Neural progenitor cell (in vitro differentiated cells): ENCODE measurements at regions not wholly inside any gene's neighbourhood (a gene's known extent, or its start where the extent isn't known, plus 50 kb on each side); places are given as distances from the start of the nearest gene placed in this dataset.

ENCODE experiments used
- DNase-seq: peaks from one replicate; pipeline ENCODE4 v3.0.0-alpha.2; 2016; ENCODE audit warnings: low spot score
- H2AFZ ChIP-seq: fragments of 200-600 bp; sonication (generic); replicated peaks from 2 replicates; pipeline ENCODE4 v1.6.1; 2016; ENCODE audit warnings: antibody characterized with exemption
- H3F3A ChIP-seq: fragments of 200-600 bp; sonication (generic); 2 replicates; pipeline ENCODE4 v1.6.1; 2016; ENCODE audit warnings: antibody characterized with exemption, low read depth
- H3K27ac ChIP-seq: fragments of 200-600 bp; sonication (generic); 2 replicates; pipeline ENCODE4 v1.5.1; 2016; ENCODE audit warnings: mild to moderate bottlenecking
- H3K27me3 ChIP-seq: fragments of 200-600 bp; sonication (generic); 2 replicates; pipeline ENCODE4 v1.6.1; 2016; ENCODE audit warnings: mild to moderate bottlenecking, moderate library complexity
- H3K36me3 ChIP-seq: fragments of 200-600 bp; sonication (generic); 2 replicates; pipeline ENCODE4 v1.5.1; 2016
- H3K4me1 ChIP-seq: fragments of 200-600 bp; sonication (generic); 2 replicates; pipeline ENCODE4 v1.6.1; 2016; ENCODE audit warnings: mixed run types
- H3K4me2 ChIP-seq: fragments of 200-600 bp; sonication (generic); 2 replicates; pipeline ENCODE4 v1.6.1; 2016
- H3K4me3 ChIP-seq: fragments of 200-600 bp; sonication (generic); 2 replicates; pipeline ENCODE4 v1.5.1; 2016
- H3K79me2 ChIP-seq: fragments of 200-600 bp; sonication (generic); 2 replicates; pipeline ENCODE4 v1.6.1; 2016; ENCODE audit warnings: low read depth
- H3K9ac ChIP-seq: fragments of 200-600 bp; sonication (generic); 2 replicates; pipeline ENCODE4 v1.6.1; 2016
- H3K9me3 ChIP-seq: fragments of 200-600 bp; sonication (generic); 2 replicates; pipeline ENCODE4 v1.5.1; 2016; ENCODE audit warnings: low read depth
- H4K20me1 ChIP-seq: fragments of 200-600 bp; sonication (generic); 2 replicates; pipeline ENCODE4 v1.6.1; 2016; ENCODE audit warnings: low read depth
- H3K27ac Mint-ChIP-seq: 3 replicates; pipeline ENCODE4 v1.8.0; 2021; ENCODE audit warnings: mixed read lengths
- H3K27me3 Mint-ChIP-seq: 2 replicates; pipeline ENCODE4 v1.8.0; 2022; ENCODE audit warnings: low read depth, mild to moderate bottlenecking, inconsistent platforms, moderate library complexity, mixed read lengths; ENCODE audit not compliant: insufficient read depth
- H3K36me3 Mint-ChIP-seq: 3 replicates; pipeline ENCODE4 v1.8.0; 2021; ENCODE audit warnings: mixed read lengths
- H3K4me1 Mint-ChIP-seq: 3 replicates; pipeline ENCODE4 v1.8.0; 2021; ENCODE audit warnings: mixed read lengths
- H3K4me3 Mint-ChIP-seq: 3 replicates; pipeline ENCODE4 v1.8.0; 2021; ENCODE audit warnings: mild to moderate bottlenecking, moderate library complexity, mixed read lengths
- H3K9me3 Mint-ChIP-seq: 3 replicates; pipeline ENCODE4 v1.8.0; 2020; ENCODE audit warnings: mixed read lengths
- EZH2 ChIP-seq: fragments of 200-600 bp; sonication (generic); IDR thresholded peaks from 2 replicates; pipeline ENCODE4 v1.6.1; 2017; ENCODE audit warnings: antibody characterized with exemption, mild to moderate bottlenecking, moderate library complexity
- EZH2phosphoT487 ChIP-seq: fragments of 200-600 bp; sonication (generic); IDR thresholded peaks from 2 replicates; pipeline ENCODE4 v1.6.1; 2017; ENCODE audit warnings: antibody characterized with exemption
- TF ChIP-seq, protein P1 (sequence below): fragments of 200-600 bp; sonication (generic); IDR thresholded peaks from 2 replicates; pipeline ENCODE4 v1.5.1; 2017; ENCODE audit warnings: antibody characterized with exemption, mild to moderate bottlenecking

DNA sequence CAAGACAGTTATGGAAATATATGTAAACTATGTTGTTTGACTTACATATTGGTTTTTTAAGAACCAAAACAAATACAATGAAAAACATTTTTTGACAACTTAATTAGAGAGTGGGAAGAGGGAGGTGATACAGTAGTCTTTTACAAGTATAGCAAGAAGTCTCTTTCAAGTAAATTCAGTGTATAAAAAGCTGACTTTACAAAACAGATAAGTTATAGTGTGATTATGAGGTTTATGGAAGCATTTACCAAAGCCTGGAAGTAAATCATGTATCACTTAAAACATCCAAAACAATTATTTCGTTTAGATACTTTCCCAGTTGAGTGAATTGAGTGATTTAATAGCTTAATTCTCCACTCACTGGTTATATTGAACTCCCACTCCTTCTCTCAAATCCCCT lies 66.7 kb upstream of the SLC4A10 start:
- H3K79me2 ChIP-seq: no peaks in the 10 kb centered on the region
- no peaks in the 10 kb centered on the region for H4K20me1 ChIP-seq
- H3K4me2 ChIP-seq: no peak overlapping the region
- no peak overlapping the region for H3K4me3 ChIP-seq
- Mint-ChIP-seq H3K27me3 (no peaks in the 10 kb centered on the region), H3K9me3 (peaks cover 8% of the 10 kb centered on the region), H3K4me3 (no peak overlapping the region), H3K4me1 (peaks cover 3% of the 10 kb centered on the region), H3K36me3 (no peaks in the 10 kb centered on the region), H3K27ac (no peak overlapping the region)
- no peaks in the 10 kb centered on the region for H3K27me3 ChIP-seq
- H3K9ac ChIP-seq: no peak overlapping the region
- no peak for DNase-seq
- no peak overlapping the region for H3K27ac ChIP-seq
- H3K4me1 ChIP-seq: peaks cover 12% of the 10 kb centered on the region
- H3F3A ChIP-seq: no peaks in the 10 kb centered on the region
- H3K36me3 ChIP-seq: no peaks in the 10 kb centered on the region
- no peaks in the 10 kb centered on the region for H3K9me3 ChIP-seq
- no peak overlapping the region for H2AFZ ChIP-seq
- TF ChIP-seq EZH2phosphoT487 (no peak), EZH2 (no peak)
- TF ChIP-seq, protein P1, sequence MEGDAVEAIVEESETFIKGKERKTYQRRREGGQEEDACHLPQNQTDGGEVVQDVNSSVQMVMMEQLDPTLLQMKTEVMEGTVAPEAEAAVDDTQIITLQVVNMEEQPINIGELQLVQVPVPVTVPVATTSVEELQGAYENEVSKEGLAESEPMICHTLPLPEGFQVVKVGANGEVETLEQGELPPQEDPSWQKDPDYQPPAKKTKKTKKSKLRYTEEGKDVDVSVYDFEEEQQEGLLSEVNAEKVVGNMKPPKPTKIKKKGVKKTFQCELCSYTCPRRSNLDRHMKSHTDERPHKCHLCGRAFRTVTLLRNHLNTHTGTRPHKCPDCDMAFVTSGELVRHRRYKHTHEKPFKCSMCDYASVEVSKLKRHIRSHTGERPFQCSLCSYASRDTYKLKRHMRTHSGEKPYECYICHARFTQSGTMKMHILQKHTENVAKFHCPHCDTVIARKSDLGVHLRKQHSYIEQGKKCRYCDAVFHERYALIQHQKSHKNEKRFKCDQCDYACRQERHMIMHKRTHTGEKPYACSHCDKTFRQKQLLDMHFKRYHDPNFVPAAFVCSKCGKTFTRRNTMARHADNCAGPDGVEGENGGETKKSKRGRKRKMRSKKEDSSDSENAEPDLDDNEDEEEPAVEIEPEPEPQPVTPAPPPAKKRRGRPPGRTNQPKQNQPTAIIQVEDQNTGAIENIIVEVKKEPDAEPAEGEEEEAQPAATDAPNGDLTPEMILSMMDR: no peak

DNA sequence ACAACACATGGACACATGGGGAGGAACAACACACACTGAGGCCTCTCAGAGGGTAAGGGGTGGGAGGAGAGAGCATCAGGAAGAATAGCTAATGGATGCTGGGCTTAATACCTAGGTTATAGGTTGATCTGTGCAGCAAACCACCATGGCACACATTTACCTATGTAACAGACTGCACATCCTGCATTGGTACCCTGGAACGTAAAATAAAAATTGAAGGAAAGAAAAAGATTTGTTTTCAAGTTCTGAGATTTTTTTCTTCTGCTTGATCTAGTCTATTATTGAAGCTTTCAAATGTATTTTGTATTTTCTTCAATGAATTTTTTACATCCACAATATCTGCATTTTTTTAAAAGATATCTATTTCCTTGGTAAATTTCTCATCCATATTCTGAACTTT lies 59.3 kb upstream of the SLC4A10 start:
- Mint-ChIP-seq H3K4me1 (no peaks in the 10 kb centered on the region), H3K27ac (no peak overlapping the region), H3K36me3 (no peaks in the 10 kb centered on the region), H3K9me3 (peaks cover 38% of the 10 kb centered on the region), H3K4me3 (no peak overlapping the region), H3K27me3 (no peaks in the 10 kb centered on the region)
- Histone ChIP-seq H3K27me3 (no peaks in the 10 kb centered on the region), H3F3A (no peaks in the 10 kb centered on the region), H3K4me3 (no peak overlapping the region), H3K4me2 (no peak overlapping the region), H3K36me3 (no peaks in the 10 kb centered on the region), H3K4me1 (no peaks in the 10 kb centered on the region), H3K79me2 (no peaks in the 10 kb centered on the region), H4K20me1 (no peaks in the 10 kb centered on the region), H2AFZ (no peak overlapping the region), H3K9ac (no peak overlapping the region), H3K9me3 (no peaks in the 10 kb centered on the region), H3K27ac (no peak overlapping the region)
- DNase-seq: no peak
- TF ChIP-seq EZH2: no peak
- TF ChIP-seq, protein P1: no peak
- no peak for TF ChIP-seq EZH2phosphoT487

DNA sequence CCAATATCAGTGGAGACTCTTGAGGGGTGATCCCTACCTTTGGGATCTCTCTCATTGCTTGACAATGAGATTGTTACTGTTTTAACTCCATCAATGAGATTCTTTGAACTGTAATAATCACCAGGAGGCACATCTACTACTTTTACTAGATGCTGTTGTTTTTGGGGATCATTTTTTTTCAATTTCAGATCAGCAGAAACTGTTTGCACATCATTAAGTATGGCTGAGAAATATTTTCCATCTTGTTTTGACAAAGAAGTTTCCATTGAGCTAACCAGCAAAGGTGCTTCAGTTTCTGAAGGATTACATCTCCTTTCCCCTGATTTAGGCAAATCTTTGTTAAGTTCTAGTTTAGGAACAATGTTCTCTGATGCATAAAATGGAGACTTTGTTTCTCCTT lies 54.8 kb upstream of the SLC4A10 start:
- Mint-ChIP-seq H3K27me3 (no peaks in the 10 kb centered on the region), H3K27ac (no peak overlapping the region), H3K36me3 (no peaks in the 10 kb centered on the region), H3K4me1 (no peaks in the 10 kb centered on the region), H3K4me3 (no peak overlapping the region), H3K9me3 (peaks cover 15% of the 10 kb centered on the region)
- no peak overlapping the region for H3K9ac ChIP-seq
- DNase-seq: no peak
- no peaks in the 10 kb centered on the region for H3K79me2 ChIP-seq
- H3K4me2 ChIP-seq: no peak overlapping the region
- no peaks in the 10 kb centered on the region for H3F3A ChIP-seq
- no peaks in the 10 kb centered on the region for H4K20me1 ChIP-seq
- no peaks in the 10 kb centered on the region for H3K36me3 ChIP-seq
- no peak overlapping the region for H3K4me3 ChIP-seq
- no peaks in the 10 kb centered on the region for H3K9me3 ChIP-seq
- no peaks in the 10 kb centered on the region for H3K27me3 ChIP-seq
- H3K4me1 ChIP-seq: no peaks in the 10 kb centered on the region
- H3K27ac ChIP-seq: no peak overlapping the region
- TF ChIP-seq EZH2phosphoT487: no peak
- TF ChIP-seq, protein P1: no peak
- no peak for TF ChIP-seq EZH2
- no peak overlapping the region for H2AFZ ChIP-seq
